ENCODE measurements at regions not wholly inside any gene's neighbourhood (a gene's known extent, or its start where the extent isn't known, plus 50 kb on each side); places are given as distances from the start of the nearest gene placed in this dataset.

- no peaks in the 10 kb centered on the region for H3K9me3 ChIP-seq (replicated peaks; ENCODE audit: control insufficient read depth, insufficient read depth, low read length)
- peaks cover 0 to 2% of the 10 kb centered on the region in 2 experiments for H3K27me3 ChIP-seq (ENCODE audit: control insufficient read depth in 2 of 2, insufficient read depth in 2 of 2, low read length in 2 of 2)
- DNase-seq (ENCODE audit: low read depth, low spot score): peak; percentile 89
- H3K9me1 ChIP-seq (replicated peaks; ENCODE audit: control insufficient read depth, extremely low read depth, insufficient read depth, low read length): no peaks in the 10 kb centered on the region
- TF ChIP-seq POLR2A (IDR thresholded peaks at IDR 0.05; ENCODE audit: low read depth, low read length): no peak
- TF ChIP-seq MAX (IDR thresholded peaks at IDR 0.05; ENCODE audit: insufficient read depth, insufficient read length): no peak
- TF ChIP-seq POLR2AphosphoS5 (IDR thresholded peaks at IDR 0.05; ENCODE audit: insufficient read depth, low read depth, low read length): no peak
- no peak for TF ChIP-seq CTCF (IDR thresholded peaks at IDR 0.05; ENCODE audit: extremely low read depth in 1 of 2, insufficient read depth in 1 of 2, low read depth in 1 of 2, low read length in 2 of 2)
- H3K9ac ChIP-seq (replicated peaks; ENCODE audit: extremely low read depth, insufficient read depth, low read length): peak overlapping the region; percentile 6
- no peak overlapping the region for H3K4me3 ChIP-seq (replicated peaks in 1 of 3; ENCODE audit: insufficient read depth in 1 of 3, low read depth in 1 of 3, low read length in 3 of 3)
- POLR2A ChIA-PET: interaction anchor here (1.0 kb wide), 1 partner anchor 34 kb away, joined by 3 read pairs; no protein-coding TSS in a partner anchor
- no TSS peak for BruUV-seq (replicated peaks)
- no peak overlapping the region for H2AFZ ChIP-seq (ENCODE audit: low read depth, low read length)
- no peaks in the 10 kb centered on the region for H4K20me1 ChIP-seq (replicated peaks; ENCODE audit: control insufficient read depth, extremely low read depth, insufficient read depth, low read length)
- H3K36me3 ChIP-seq (ENCODE audit: control insufficient read depth in 2 of 2, extremely low read depth in 1 of 2, insufficient read depth in 2 of 2, low read length in 2 of 2): no peaks in the 10 kb centered on the region
- no peaks in the 10 kb centered on the region for H3K79me2 ChIP-seq (ENCODE audit: control insufficient read depth, insufficient read depth, low read length)
- H3K4me2 ChIP-seq (ENCODE audit: insufficient read depth, low read length): peak overlapping the region; percentile 38
- peaks cover 19% of the 10 kb centered on the region for H3K4me1 ChIP-seq (ENCODE audit: control insufficient read depth, extremely low read depth, insufficient read depth, low read length)
- CTCF ChIA-PET: interaction anchor here (0.7 to 1.9 kb wide), 7 partner anchors 12 to 314 kb away, joined by 3 to 7 read pairs (median 3); no protein-coding TSS in a partner anchor
- dilution Hi-C loops (cut with MboI; ENCODE audit: extremely low pct_ligation_motif_present, low sequenced_read_pairs) (no loop called here), intact Hi-C loops (cut with micrococcal nuclease) (loop anchor here (1.0 to 2.0 kb wide), 2 partner anchors 34 to 55 kb away; no protein-coding TSS in a partner anchor)
- H3K27ac ChIP-seq (ENCODE audit: insufficient read depth, low read depth, low read length): peak overlapping the region; percentile 5
- FAIRE-seq: peak; percentile 69
These were observed 156.5 kb downstream of the COL6A3 start for GRCh38 chr2:237257471-237257951.

GRCh38 chr2:237258116-237258515, 155.8 kb downstream of the COL6A3 start:
- Histone ChIP-seq H3K36me3 (ENCODE audit: control insufficient read depth in 2 of 2, extremely low read depth in 1 of 2, insufficient read depth in 2 of 2, low read length in 2 of 2) (no peaks in the 10 kb centered on the region), H2AFZ (ENCODE audit: low read depth, low read length) (no peak overlapping the region), H3K79me2 (ENCODE audit: control insufficient read depth, insufficient read depth, low read length) (no peaks in the 10 kb centered on the region), H3K4me3 (replicated peaks in 1 of 3; ENCODE audit: insufficient read depth in 1 of 3, low read depth in 1 of 3, low read length in 3 of 3) (no peak overlapping the region), H4K20me1 (replicated peaks; ENCODE audit: control insufficient read depth, extremely low read depth, insufficient read depth, low read length) (no peaks in the 10 kb centered on the region), H3K27ac (ENCODE audit: insufficient read depth, low read depth, low read length) (peak overlapping the region; percentile 5), H3K9me1 (replicated peaks; ENCODE audit: control insufficient read depth, extremely low read depth, insufficient read depth, low read length) (no peaks in the 10 kb centered on the region), H3K9ac (replicated peaks; ENCODE audit: extremely low read depth, insufficient read depth, low read length) (no peak overlapping the region), H3K9me3 (replicated peaks; ENCODE audit: control insufficient read depth, insufficient read depth, low read length) (no peaks in the 10 kb centered on the region), H3K4me2 (ENCODE audit: insufficient read depth, low read length) (no peak overlapping the region), H3K4me1 (ENCODE audit: control insufficient read depth, extremely low read depth, insufficient read depth, low read length) (peaks cover 19% of the 10 kb centered on the region), H3K27me3 (ENCODE audit: control insufficient read depth in 2 of 2, insufficient read depth in 2 of 2, low read length in 2 of 2) (peaks cover 0 to 2% of the 10 kb centered on the region in 2 experiments)
- ChIA-PET CTCF (interaction anchor here (0.7 to 1.9 kb wide), 5 partner anchors 12 to 163 kb away, joined by 3 to 7 read pairs (median 5); no protein-coding TSS in a partner anchor), POLR2A (interaction anchor here (1.0 kb wide), 1 partner anchor 33 kb away, joined by 3 read pairs; no protein-coding TSS in a partner anchor)
- dilution Hi-C loops (cut with MboI; ENCODE audit: extremely low pct_ligation_motif_present, low sequenced_read_pairs) (no loop called here), intact Hi-C loops (cut with micrococcal nuclease) (no loop called here)
- DNase-seq (ENCODE audit: low read depth, low spot score) (no peak), FAIRE-seq (no peak)
- TF ChIP-seq CTCF (IDR thresholded peaks at IDR 0.05; ENCODE audit: extremely low read depth in 1 of 2, insufficient read depth in 1 of 2, low read depth in 1 of 2, low read length in 2 of 2) (no peak), JUN (IDR thresholded peaks at IDR 0.05; ENCODE audit: borderline replicate concordance, insufficient read depth, insufficient read length, low read depth) (no peak), MAX (IDR thresholded peaks at IDR 0.05; ENCODE audit: insufficient read depth, insufficient read length) (no peak), POLR2A (IDR thresholded peaks at IDR 0.05; ENCODE audit: low read depth, low read length) (no peak), GATA2 (IDR thresholded peaks at IDR 0.05; ENCODE audit: insufficient read depth, insufficient read length, low read depth, low read length) (no peak), MYC (IDR thresholded peaks at IDR 0.05; ENCODE audit: low read depth, low read length) (no peak), FOS (IDR thresholded peaks at IDR 0.05; ENCODE audit: borderline replicate concordance, insufficient read depth, low read length) (no peak), POLR2AphosphoS5 (IDR thresholded peaks at IDR 0.05; ENCODE audit: insufficient read depth, low read depth, low read length) (no peak), EZH2 (IDR thresholded peaks at IDR 0.05; ENCODE audit: borderline replicate concordance, low read depth, low read length, severe bottlenecking) (no peak)
- no TSS peak for BruUV-seq (replicated peaks)
